GM21825 (cell line): ENCODE measurements at regions not wholly inside any gene's neighbourhood (a gene's known extent, or its start where the extent isn't known, plus 50 kb on each side); places are given as distances from the start of the nearest gene placed in this dataset.
"Not testable (repeated sequence)": the region's sequence is repeated elsewhere in the genome, so short reads cannot be mapped to it uniquely, and the experiment has no call there.

Source experiments
- ATAC-seq: cut with Tn5 transposase; IDR thresholded peaks from one replicate; pipeline ENCODE4 v1.9.1; 2021; ENCODE audit warnings: mild to moderate bottlenecking, moderate library complexity; ENCODE audit not compliant: unreplicated experiment

DNA sequence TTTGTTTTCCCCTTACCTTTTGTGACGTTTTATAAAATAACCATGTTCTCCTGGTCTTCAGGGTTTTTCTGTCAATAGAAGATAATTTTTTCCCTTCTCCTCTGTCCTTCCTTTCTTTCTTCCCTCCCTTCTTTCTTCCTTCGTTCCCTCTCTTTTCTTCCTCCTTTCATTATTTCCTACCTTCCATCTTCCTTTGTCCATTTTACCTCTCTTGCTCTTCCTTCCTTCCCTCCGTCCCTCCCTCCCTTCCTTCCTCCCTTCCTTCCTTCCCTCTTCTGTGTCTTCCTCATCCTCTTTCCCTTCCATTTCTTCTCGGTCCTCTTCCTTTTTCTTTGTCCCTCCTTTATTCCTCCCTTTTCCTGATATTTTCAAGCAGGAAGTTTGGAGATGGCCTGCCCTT is 128.2 kb downstream of the TEX36 start:
- no peak for ATAC-seq

DNA sequence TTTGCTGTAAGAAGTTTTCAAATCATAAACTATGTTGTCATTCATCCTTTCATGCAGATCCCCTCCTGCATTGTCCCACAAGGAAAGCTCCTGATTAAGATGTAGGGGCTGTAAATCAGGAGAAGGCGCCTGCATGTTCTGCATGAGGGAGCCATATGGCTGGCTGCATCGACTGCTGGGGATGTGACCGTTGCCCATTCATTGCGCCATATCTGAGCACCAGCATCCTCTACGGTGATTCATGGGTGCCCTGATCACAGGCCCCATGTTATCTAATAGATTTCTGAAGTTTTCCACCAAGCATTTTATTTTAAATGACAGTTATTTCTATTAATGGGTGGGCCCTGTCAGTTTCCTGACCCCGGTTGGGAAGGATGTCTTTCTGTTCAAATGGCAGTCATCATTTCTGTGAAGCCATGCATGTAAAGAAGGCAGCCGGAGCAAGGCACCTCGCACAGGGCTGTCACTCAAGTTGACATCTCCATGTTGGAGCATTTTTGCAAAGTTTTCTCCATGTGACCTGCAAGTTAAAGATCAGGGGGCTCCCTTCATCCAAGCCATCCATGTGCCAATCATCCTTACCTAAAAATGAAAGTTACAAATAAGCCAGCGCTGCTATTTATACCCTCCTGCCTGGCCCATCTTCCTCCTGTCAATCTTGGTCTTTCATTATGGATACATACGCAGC is 128.8 kb downstream of the TEX36 start:
- no peak for ATAC-seq

DNA sequence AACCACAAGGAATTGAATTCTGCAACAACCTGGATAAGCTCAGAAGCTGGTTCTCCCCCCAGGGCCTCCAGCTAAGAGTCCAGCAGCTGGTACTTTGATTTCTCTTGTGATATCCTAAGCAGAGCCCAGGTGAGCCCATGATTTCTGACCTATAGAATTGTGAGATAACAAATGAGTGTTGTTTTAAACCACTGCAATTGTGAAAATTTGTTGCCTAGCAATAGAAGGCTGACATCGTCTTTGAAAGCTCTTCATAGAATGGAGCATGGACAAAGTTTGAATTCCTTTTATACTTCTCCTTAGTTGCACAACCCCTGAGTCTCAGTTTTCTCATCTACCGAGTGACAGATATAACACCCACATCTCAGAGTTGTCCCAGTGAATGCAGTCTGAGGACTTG is 129.9 kb downstream of the TEX36 start:
- ATAC-seq = no peak

DNA sequence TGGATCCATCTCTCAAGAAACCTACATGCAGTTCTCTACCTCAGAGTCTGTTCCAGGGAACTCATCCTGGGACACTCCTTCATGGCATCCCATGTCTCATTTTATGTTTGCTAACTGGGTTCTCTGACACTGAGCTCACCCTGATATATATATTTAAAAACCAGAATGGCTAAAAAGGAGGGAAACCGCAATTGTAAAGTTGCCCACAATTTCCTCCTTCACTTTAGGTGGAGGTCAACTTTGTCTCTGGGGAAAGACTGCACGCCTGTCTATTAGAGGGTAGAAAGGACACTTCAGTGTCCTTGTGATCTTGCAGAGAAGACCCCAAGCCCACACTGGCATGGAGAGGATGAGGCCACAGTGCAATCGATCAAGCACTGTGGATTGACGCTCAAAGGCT is 131.7 kb downstream of the TEX36 start:
- no peak for ATAC-seq

DNA sequence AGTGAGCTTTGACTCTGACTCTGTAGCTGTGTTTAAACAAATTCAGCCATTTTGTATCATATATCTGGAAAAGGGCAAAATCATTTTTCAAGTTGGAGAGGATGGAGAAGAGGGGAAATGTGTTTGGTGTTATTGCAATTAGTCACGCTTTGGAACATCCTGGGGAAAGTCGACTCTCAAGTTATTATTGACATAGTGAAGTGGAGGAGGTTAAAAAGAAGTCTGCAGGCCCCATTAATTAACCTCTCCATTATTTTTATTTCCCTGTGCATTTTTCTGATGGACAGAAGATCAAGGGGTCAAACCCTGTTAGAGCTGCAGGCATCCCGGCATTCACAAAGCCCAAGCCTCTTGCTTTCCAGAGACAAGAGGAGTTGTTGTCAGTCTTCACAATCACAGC is 132.6 kb downstream of the TEX36 start:
- ATAC-seq = no peak

DNA sequence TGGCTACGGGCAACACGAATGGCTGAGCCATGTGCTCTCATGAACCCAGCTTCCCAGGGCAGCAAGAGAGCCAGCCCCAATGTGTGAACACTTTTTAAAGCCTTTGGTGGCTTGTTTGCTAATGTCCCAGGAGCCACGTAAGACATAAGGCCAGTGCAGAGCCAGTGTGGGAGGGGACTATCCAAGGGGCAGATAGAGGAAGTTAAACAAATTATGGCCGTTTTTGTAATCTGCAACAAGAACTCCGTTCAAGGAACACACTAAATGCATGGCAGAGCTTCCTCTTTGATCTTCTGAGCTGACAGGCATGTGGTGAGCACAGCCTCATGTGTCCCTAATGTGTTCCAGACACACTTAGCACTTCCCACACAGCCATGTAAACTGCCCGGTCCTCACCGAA is 133.3 kb downstream of the TEX36 start:
- ATAC-seq = no peak

DNA sequence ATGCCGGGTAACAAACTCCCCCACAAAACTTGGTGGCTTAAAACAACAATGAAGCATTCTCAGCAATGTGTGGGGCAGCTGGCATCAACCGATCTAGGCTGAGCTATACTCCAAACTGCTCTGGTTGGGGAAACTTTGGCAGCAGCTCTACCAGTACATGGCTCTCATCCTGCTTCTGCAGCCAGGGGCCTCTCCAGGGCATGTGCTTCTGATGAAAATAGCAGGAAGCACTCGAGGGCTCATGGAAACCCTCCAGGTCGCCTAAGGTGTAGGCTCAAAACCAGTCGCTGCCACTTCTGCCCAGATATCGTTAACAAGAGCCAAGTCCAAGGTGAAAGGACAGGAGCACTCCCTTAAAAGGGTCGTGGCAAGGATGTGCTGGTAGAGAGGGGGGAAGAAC is 134.1 kb downstream of the TEX36 start:
- no peak for ATAC-seq

DNA sequence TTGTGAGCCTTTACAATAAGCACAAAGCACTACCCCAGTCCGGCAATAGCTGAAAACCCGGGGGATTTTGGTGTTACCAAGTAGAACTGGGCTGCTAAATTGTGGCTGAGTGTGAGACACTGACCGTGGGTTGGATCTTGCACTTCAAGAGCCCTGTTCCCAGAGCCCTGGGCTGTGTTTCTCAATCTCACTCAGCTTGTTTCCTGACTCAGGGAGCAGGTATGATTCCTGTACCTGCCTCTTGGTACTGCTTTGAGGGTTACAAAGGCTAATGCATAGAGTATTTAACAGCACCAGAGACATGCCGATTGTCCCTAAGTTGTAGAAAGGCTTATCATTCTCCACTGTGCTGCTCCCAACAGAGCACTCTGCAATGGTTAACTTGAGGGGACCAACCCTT is 134.6 kb downstream of the TEX36 start:
- ATAC-seq = no peak

DNA sequence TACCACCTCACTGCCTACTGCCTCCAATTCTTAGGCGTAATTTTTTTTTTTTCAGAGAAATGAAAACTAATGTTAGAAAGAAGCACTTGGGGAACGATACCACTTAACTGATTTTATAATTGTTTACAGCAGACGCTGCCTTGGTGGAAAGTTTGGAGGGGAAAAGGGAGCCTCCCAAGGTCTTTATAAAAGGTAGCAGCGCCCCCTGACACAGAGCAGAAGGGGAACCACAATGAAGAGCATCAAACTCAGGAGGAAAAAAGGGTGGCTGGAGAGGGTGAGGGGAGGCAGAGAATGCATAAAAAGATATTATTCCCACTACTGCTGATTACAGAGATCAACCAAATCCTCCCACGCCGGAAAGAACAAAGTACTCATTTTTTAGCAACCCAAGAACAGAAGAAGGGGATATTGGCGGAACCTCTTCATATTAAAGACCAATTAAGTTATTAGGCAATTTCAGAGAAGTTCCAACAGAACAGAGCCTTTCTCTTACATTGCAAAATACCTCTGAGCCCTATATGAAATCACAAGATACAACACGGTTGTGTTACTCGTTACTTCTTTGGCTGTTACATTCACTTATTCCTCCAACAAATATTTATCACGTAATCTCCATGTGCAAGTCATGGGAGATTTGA is 135.8 kb downstream of the TEX36 start:
- ATAC-seq = no peak

DNA sequence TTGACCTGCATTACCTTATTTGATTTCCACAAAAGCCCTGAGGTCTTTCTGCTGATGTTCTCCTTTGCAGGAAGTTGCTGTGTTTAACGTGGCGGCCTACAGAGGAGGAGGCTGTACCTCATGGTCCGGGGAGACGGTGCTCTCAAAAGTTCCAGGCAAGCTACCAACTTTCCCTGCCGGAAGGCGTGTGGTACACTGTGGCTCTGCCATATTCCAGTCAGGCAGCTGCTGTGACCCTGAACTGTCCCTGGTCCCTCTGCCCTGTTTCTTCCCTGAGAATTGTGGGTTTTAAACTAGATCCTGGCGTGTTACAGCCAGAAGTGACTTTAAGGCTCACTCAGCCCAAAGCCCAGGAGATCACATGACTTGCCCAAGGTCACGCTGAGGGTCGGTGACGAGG is 139.2 kb downstream of the TEX36 start:
- no peak for ATAC-seq

DNA sequence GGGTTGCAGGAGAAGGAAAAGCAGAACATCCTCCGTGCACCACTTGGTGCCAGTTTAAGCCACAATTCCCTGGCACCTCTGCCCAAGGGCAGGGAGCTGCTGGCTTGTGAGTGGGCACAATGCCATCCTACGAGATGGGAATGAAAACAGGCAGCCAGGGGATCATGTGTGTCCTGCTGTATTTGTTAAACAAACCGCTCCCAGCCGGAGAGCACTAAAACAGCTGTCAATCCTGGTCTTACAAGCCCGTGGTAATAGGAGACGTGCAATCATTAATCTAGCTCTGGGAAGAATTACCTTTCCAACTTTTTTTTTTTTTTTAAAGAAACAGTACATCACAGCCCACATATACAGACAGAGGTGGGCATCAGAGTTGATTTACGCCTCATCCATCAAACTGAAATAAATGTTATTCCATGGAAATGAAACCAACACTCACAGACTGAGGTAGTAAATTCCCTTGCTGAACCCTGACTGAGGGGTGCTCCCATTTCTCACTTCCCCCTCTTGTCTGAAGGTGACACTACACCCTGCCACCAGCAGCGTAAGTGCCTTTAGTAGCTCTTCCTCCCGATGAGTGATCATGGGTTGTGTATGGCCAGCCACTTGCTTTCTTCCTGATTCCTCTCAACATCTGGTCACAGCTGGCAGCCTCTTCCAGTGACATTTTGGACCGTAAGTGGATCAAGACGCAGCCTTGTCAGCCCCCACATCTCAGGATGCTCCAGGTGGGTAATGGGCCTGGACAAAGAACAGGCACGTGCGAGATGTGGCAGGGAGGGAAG is 143.8 kb downstream of the TEX36 start:
- ATAC-seq = no peak

DNA sequence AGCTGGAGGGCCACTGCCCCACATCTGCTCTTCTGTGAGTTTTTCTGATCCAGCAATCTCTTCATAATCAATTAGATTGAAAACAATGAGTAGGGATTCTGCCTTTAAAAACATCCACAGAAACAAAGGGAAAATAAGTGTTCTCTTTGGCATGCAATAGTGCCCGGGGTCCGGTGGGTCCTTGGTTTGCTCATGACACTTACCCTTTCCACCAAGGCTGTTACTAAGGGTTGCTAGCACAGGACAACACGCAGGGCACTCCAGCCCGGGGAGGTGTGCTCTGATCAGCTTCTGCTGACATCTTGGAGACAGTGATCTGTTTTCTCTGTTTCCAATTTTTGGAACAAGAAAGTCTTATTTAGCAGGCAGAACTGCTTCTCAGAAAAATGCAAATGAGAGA is 146.7 kb downstream of the TEX36 start:
- ATAC-seq = no peak

DNA sequence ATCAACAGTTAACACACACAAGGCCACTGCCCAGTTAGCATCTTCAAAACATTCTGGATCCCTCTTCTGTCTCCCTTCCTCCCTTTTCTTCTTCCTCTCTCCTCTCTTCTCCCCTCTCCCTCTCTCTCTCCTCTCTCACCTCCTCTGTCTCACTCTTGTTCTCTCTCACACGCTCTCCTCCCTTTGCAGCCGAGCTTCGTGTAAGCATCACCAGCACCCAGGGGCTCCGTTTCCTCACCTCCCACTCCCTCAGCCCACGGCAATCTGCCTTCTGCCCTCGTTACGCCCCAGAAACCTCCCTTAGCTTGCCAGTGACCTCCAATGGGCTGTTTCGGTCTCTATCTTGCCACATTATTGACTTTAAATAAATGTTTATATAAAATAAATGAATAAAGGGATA is 147.4 kb downstream of the TEX36 start:
- ATAC-seq = no peak

DNA sequence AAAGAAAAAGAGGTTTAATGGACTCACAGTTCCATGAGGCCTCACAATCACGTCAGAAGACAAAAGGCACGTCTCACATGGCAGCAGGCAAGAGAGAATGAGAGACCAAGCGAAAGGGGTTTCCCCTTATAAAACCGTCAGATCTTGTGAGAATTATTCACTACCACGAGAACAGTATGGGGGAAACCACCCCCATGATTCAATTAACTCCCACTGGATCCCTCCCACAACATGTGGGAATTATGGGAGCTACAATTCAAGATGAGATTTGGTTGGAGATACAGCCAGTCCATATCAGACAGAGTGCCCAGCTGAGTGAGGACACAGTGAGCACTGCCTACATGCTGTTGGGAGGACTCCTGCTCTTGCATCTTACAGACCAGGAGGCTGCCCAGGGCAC is 148.4 kb downstream of the TEX36 start:
- no peak for ATAC-seq

DNA sequence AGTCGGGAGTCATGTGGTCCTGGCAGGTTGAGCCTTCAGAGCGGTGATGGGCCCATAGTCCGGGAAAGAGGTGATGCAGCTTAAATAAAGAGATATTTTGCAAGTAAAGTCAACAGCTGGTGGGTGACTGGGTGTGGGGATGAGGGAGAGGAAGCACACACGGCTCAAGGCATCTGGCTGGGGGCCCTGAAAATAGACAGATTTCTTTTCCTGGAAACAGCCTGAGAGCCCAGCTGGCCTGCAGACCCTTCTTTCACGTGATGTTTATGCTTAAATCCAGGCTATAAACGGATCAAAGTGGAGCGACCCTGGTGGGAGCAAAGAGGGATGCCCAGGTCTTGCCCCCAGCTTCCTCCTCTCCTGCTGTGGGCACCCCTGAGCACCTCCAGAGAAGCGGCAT is 149.1 kb downstream of the TEX36 start:
- ATAC-seq = no peak

DNA sequence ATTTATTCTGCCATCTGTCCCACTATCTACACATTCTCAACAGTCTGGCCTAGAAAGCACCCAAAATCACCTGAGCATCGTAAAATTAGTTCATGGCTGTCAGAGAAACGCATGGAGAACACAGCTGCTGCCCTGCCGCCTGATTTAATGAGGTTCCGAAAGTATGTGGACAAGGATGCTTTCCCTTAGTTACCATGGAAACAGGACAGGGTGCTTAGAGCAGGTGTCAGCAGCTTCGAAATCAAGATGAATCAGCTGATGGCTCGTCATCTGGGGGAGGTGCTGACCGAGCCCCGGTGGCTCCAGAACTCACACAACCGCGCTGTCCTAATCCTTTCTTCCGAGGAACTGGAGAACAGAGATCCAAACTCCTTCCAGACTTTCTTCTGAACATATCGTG is 151.5 kb downstream of the TEX36 start:
- no peak for ATAC-seq

DNA sequence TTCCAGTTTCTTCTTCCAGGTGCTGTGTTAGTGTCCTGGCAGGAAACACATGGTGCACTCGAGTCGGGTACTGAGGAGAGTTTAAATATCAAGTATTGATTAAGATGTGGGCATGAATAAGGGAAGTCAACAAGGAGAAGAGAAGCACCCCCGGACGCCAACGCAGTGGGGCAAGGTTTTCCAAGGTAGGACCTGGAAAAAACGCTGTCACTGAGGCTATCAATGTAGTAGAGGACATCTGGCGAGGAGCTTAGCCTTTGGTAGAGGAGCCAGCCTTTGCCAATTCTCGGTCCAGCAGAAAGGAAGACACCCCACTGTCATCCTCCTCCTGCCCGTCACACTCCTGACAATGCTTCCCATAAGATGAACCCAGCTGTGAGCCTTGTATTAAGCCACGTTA is 159.6 kb downstream of the TEX36 start:
- ATAC-seq = no peak

DNA sequence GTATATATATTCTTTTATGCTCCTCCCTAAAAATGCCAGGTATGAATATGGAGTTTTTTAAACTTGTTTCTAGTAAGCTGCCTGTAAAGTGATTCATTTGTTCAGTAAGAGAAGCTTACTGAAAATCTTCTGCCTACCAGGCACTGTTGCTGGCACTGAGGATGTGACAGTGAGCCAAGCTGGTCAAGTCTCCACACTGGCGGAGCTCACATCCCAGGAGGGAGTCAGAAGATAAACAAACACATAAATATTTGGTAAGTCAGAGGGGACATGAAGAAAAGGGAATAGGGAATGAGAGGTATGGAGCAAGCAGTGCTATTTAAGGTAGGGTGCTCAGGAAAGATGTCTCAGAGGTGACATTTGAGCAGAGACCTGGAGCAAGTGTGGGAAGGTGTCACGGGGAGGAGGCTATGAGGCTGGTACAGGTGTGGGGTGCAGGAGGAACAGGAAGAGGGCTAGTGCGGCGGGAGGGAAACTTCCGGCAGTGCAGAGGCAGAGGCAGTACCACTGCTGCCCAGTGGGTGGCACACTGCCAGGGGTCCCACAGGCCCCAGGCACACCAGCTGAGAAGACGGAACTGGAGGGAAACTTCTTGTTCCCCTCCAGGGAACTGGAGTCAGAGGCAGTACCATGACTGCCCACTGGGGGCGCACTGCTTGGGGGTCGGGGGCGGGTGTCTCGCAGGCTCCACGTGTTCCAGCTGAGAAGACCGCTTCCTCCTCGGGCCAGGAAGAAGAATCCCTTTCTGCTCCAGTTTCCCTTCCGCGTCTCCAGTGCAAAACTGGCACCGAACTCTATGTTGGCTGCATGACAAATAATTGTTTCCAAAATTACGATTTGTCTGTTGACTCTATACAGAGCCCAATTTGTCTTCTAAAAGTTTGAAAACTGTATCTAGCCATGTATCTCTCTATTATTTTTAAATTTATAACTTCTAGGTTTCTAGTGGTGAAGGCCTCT is 161.0 kb downstream of the TEX36 start:
- no peak for ATAC-seq

DNA sequence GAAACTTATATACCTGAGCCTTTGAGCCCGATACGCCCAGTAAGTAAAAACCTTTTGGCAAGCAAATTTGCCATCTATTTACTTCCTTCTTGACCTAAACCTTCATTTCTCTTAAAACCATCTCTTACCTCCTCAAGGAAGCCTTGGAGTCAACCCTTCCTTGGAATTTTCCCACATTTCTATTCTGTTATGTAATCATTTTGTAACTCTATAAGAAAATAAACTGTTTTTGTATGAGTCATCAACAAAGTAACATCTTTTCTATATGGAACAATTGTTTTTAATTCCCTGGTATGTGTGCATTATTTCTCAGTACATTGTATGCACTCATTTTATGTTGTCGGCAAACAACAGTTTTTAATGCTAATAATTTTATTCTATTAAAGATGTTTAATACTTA is 162.0 kb downstream of the TEX36 start:
- no peak for ATAC-seq

DNA sequence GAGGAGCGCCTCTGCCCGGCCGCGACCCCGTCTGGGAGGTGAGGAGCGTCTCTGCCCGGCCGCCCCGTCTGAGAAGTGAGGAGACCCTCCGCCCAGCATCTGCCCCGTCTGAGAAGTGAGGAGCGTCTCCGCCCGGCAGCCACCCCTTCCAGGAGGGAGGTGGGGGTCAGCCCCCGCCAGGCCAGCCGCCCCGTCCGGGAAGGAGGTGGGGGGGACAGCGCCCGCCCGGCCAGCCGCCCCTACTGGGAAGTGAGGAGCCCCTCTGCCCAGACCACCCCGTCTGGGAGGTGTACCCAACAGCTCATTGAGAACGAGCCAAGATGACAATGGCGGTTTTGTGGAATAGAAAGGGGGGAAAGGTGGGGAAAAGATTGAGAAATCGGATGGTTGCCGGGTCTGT is 164.6 kb downstream of the TEX36 start:
- ATAC-seq = not testable (repeated sequence)

DNA sequence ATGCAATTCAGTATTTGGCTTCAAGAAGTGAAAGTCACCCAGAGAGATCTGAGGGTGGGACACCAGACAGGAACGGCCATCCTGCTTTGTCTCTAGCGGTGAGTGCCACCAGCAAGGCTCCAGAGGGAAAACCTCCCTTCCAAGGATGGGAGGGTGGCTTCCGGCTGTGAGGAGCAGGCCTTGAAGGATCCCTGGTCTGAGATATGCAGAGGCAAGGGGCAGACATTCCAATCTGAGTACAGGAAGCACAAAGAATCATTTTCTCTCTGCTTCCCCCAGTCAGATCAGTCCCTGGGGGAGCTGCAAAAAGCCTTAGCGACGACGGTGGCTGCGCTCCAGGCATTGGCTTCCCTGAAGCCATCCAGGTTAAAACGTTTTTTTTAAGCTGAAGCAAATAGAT is 167.4 kb downstream of the TEX36 start:
- ATAC-seq = no peak
